KMS-11 (cell line): ENCODE measurements at regions not wholly inside any gene's neighbourhood (a gene's known extent, or its start where the extent isn't known, plus 50 kb on each side); places are given as distances from the start of the nearest gene placed in this dataset.

ENCODE experiments used
- H2AFZ ChIP-seq: fragments of 200-600 bp; sonication (generic); 2 replicates; pipeline ENCODE4 v1.6.1; 2016; ENCODE audit warnings: antibody characterized with exemption, mixed run types, low read depth
- H3K27ac ChIP-seq: fragments of 200-600 bp; sonication (generic); 2 replicates; pipeline ENCODE4 v1.6.1; 2016; ENCODE audit warnings: mild to moderate bottlenecking, mixed run types
- H3K27me3 ChIP-seq: fragments of 200-600 bp; sonication (generic); 2 replicates; pipeline ENCODE4 v1.6.1; 2017; ENCODE audit warnings: mild to moderate bottlenecking, low read depth, mixed run types, moderate library complexity; ENCODE audit not compliant: insufficient read depth
- H3K36me3 ChIP-seq: fragments of 200-600 bp; sonication (generic); 2 replicates; pipeline ENCODE4 v1.6.1; 2017; ENCODE audit warnings: mild to moderate bottlenecking, mixed run types; ENCODE audit not compliant: insufficient read depth
- H3K4me1 ChIP-seq: fragments of 200-600 bp; sonication (generic); 2 replicates; pipeline ENCODE4 v1.6.1; 2016; ENCODE audit warnings: mild to moderate bottlenecking, low read depth, mixed run types; ENCODE audit not compliant: poor library complexity, severe bottlenecking
- H3K4me2 ChIP-seq: fragments of 200-600 bp; sonication (generic); 2 replicates; pipeline ENCODE4 v1.7.0; 2016; ENCODE audit warnings: mild to moderate bottlenecking, mixed run types
- H3K4me3 ChIP-seq: fragments of 200-600 bp; sonication (generic); IDR thresholded peaks from 2 replicates; pipeline ENCODE4 v1.6.1; 2017; ENCODE audit warnings: low read depth, low read length, mixed read lengths; ENCODE audit not compliant: insufficient read depth
- H3K79me2 ChIP-seq: fragments of 200-600 bp; sonication (generic); 2 replicates; pipeline ENCODE4 v1.6.1; 2016; ENCODE audit warnings: low read depth, mixed run types; ENCODE audit not compliant: insufficient read depth
- H3K9ac ChIP-seq: fragments of 200-600 bp; sonication (generic); 2 replicates; pipeline ENCODE4 v1.6.1; 2016; ENCODE audit warnings: mild to moderate bottlenecking, mixed run types
- H4K20me1 ChIP-seq: fragments of 200-600 bp; sonication (generic); 2 replicates; pipeline ENCODE4 v1.6.1; 2016; ENCODE audit warnings: mild to moderate bottlenecking, mixed run types; ENCODE audit not compliant: insufficient read depth
- CTCF ChIP-seq: fragments of 200-600 bp; sonication (generic); conservative IDR thresholded peaks from 2 replicates; pipeline ENCODE4 v1.6.1; 2017; ENCODE audit warnings: low read depth, mild to moderate bottlenecking, antibody characterized with exemption, low read length, moderate library complexity, mixed read lengths

- peak; percentile 39; the same call in 1 of the 2 replicates for TF ChIP-seq CTCF
- H3K9ac ChIP-seq, result no peak overlapping the region
- no peaks in the 10 kb centered on the region for H3K4me1 ChIP-seq
- no peaks in the 10 kb centered on the region for H3K79me2 ChIP-seq
- H3K27ac ChIP-seq, result no peak overlapping the region
- H3K4me3 ChIP-seq, result no peak overlapping the region
- no peaks in the 10 kb centered on the region for H3K36me3 ChIP-seq
- no peak overlapping the region for H2AFZ ChIP-seq
- no peaks in the 10 kb centered on the region for H3K27me3 ChIP-seq
- no peak overlapping the region for H3K4me2 ChIP-seq
- no peaks in the 10 kb centered on the region for H4K20me1 ChIP-seq
Measured at GRCh38 chr3:104628185-104628789, 738.4 kb upstream of the ALCAM start.

- H4K20me1 ChIP-seq, result no peaks in the 10 kb centered on the region
- no peaks in the 10 kb centered on the region for H3K4me1 ChIP-seq
- no peaks in the 10 kb centered on the region for H3K27me3 ChIP-seq
- H3K27ac ChIP-seq, result no peak overlapping the region
- no peak overlapping the region for H3K9ac ChIP-seq
- no peak overlapping the region for H2AFZ ChIP-seq
- no peak overlapping the region for H3K4me3 ChIP-seq
- no peaks in the 10 kb centered on the region for H3K36me3 ChIP-seq
- TF ChIP-seq CTCF, result no peak
- H3K4me2 ChIP-seq, result no peak overlapping the region
- H3K79me2 ChIP-seq, result no peaks in the 10 kb centered on the region
Measured at GRCh38 chr3:104629038-104629437, 737.7 kb upstream of the ALCAM start.

- Histone ChIP-seq H3K9ac (no peak overlapping the region), H2AFZ (no peak overlapping the region), H3K36me3 (no peaks in the 10 kb centered on the region), H3K4me3 (no peak overlapping the region), H3K27me3 (no peaks in the 10 kb centered on the region), H3K4me1 (no peaks in the 10 kb centered on the region), H4K20me1 (no peaks in the 10 kb centered on the region), H3K4me2 (no peak overlapping the region), H3K79me2 (no peaks in the 10 kb centered on the region), H3K27ac (no peak overlapping the region)
- no peak for TF ChIP-seq CTCF
Measured at GRCh38 chr3:104631254-104631653, 735.5 kb upstream of the ALCAM start.

GRCh38 chr3:104632521-104632920, 734.2 kb upstream of the ALCAM start:
- Histone ChIP-seq H3K4me1 (no peaks in the 10 kb centered on the region), H4K20me1 (no peaks in the 10 kb centered on the region), H3K27ac (no peak overlapping the region), H3K4me2 (no peak overlapping the region), H3K36me3 (no peaks in the 10 kb centered on the region), H3K4me3 (no peak overlapping the region), H3K9ac (no peak overlapping the region), H3K27me3 (no peaks in the 10 kb centered on the region), H2AFZ (no peak overlapping the region), H3K79me2 (no peaks in the 10 kb centered on the region)
- TF ChIP-seq CTCF, result no peak
